ENCODE measurements at regions not wholly inside any gene's neighbourhood (a gene's known extent, or its start where the extent isn't known, plus 50 kb on each side); places are given as distances from the start of the nearest gene placed in this dataset.

DNA sequence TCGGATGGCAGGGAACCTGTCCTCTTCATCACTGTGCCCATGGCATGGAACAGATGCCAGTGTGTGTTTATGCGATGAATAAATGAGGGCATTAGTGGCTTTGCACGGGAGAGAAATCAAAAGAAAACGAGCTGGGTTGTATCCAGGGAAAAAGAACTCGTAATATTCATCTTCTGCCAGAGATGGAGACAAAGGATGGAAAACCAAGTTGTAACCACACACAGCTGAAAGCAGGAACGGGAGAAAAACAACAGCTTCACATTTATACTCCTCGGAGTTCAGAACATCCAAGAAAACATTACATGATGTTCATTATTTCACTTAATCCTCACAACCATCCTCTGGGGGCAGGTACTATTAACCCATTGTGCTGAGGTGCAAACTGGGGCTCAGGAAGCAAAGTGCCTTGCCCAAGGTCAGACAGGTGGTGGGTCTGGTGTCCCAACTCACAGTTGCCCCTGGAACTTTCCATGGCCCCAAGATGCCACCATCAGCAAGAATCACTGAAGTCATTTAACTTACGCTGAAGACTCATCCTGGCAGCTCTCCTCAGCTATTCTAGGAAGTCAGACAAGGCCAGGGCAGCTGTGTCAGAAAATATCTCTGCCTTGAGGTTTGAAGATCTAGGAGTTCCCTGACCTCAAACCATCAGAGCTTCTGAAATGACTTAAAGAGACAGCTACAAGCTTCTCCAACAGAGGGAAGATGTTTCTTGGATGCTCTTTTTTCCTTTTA is 250.4 kb downstream of the NSG2 start:
- H3K4me3 ChIP-seq, result no peak overlapping the region
- no peak for ATAC-seq
- no peaks in the 10 kb centered on the region for H3K4me1 ChIP-seq
- no peak for DNase-seq
- 53 to 58% methylated on average over 8 of the region's 8 CpGs for WGBS, 2 donors
- H3K27me3 ChIP-seq, result no peaks in the 10 kb centered on the region
- H3K36me3 ChIP-seq (replicated peaks in 1 of 2; ENCODE audit: insufficient read depth in 1 of 2, low read depth in 2 of 2), result no peaks in the 10 kb centered on the region
- no peaks in the 10 kb centered on the region for H3K9me3 ChIP-seq
- TF ChIP-seq, protein P1, sequence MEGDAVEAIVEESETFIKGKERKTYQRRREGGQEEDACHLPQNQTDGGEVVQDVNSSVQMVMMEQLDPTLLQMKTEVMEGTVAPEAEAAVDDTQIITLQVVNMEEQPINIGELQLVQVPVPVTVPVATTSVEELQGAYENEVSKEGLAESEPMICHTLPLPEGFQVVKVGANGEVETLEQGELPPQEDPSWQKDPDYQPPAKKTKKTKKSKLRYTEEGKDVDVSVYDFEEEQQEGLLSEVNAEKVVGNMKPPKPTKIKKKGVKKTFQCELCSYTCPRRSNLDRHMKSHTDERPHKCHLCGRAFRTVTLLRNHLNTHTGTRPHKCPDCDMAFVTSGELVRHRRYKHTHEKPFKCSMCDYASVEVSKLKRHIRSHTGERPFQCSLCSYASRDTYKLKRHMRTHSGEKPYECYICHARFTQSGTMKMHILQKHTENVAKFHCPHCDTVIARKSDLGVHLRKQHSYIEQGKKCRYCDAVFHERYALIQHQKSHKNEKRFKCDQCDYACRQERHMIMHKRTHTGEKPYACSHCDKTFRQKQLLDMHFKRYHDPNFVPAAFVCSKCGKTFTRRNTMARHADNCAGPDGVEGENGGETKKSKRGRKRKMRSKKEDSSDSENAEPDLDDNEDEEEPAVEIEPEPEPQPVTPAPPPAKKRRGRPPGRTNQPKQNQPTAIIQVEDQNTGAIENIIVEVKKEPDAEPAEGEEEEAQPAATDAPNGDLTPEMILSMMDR (IDR thresholded peaks at IDR 0.05), result no peak
- TF ChIP-seq POLR2A (IDR thresholded peaks at IDR 0.05), result no peak
- H3K27ac ChIP-seq, result no peak overlapping the region
- intact Hi-C loops (cut with DNase I), result no loop called here

DNA sequence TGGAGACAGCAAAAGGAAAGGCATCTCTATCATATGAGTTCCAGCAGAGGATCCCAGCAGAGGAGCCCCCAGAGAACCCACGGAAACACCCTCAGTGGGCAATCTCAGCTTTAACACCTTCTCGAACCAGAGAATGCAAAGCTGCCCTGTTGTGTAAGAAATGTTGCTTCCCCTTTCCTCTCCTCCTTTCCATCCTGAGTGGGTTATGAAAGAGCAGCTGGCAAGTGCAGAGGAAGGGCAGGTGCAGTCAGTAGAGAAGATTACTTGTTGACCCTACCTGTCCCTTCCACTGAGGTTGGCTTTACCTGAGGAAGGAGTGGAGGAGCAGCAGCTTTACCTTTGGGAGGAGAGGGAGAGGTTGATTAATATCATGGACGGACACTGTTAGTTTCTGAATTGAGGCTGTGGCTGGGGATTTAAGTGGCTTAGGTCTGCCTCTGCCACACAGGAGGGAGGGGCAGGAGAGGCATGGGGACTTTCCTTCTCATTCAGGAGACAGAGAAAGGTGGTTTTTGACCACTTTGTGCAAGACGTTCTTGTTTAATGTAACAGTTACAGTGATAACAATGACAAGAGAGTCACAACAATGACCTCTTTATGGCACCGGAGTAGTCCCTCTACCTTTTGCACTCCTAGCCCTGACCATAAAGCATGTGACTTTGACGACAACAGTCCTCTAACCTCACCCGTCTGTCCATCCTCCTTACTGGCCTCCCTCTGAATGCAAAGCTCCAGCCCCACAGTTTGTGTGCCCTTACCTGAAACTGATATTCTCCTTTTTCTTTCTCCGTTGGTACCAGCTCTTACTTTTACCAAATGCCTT is 254.8 kb downstream of the NSG2 start:
- Histone ChIP-seq H3K4me1 (no peaks in the 10 kb centered on the region), H3K27me3 (no peaks in the 10 kb centered on the region), H3K9me3 (no peaks in the 10 kb centered on the region), H3K27ac (no peak overlapping the region), H3K4me3 (no peak overlapping the region), H3K36me3 (replicated peaks in 1 of 2; ENCODE audit: insufficient read depth in 1 of 2, low read depth in 2 of 2) (no peaks in the 10 kb centered on the region)
- TF ChIP-seq, protein P1 (IDR thresholded peaks at IDR 0.05), result no peak
- no peak for TF ChIP-seq POLR2A (IDR thresholded peaks at IDR 0.05)
- DNase-seq (no peak), ATAC-seq (no peak)
- WGBS, 2 donors, result 51 to 52% methylated on average over 8 of the region's 8 CpGs
- intact Hi-C loops (cut with DNase I), result no loop called here

DNA sequence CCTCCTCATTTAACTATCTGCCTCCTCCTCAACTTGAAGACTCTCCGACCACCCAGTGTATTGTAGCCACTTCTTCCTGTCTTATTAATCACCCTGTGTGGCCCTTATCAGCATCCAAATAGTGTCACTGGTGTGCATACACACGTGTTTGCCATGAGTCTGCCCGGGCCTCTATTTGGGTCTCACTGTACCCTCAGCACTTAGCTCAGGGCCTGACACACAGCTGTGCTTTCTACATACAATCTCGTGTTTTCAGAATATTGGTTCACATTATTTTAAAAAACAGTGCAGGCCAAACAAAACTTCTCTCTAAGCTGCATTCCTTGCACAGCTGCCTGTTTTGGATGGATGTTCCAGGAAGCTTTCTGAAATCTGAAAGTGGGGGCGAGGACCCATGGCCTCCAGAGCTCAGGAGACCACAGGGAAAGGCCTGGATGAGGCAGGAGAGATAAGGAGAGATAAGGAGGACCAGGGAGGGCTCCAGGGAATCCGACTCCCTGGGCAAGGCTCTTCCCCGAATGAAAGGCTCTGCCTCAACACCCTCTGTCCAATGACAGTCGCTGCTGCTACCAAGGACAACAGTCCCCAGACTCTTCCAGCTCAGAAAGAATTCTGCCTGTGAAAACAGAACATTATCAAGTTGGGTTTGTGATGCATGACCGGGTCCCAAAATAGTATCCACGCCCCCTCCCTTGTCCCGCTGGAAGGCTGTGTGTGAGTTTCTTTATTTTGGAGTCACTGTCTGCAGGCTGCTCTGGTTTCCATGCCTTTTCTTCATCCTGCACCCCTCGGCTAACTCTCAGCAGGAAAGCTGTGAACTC is 255.6 kb downstream of the NSG2 start:
- no peaks in the 10 kb centered on the region for H3K36me3 ChIP-seq (replicated peaks in 1 of 2; ENCODE audit: insufficient read depth in 1 of 2, low read depth in 2 of 2)
- no peak overlapping the region for H3K27ac ChIP-seq
- no peak overlapping the region for H3K4me3 ChIP-seq
- no peak for DNase-seq
- H3K27me3 ChIP-seq, result no peaks in the 10 kb centered on the region
- ATAC-seq, result no peak
- no peaks in the 10 kb centered on the region for H3K9me3 ChIP-seq
- no peak for TF ChIP-seq POLR2A (IDR thresholded peaks at IDR 0.05)
- TF ChIP-seq, protein P1 (IDR thresholded peaks at IDR 0.05), result no peak
- WGBS, 2 donors, result 28 to 32% methylated on average over 10 to 12 of the region's 12 CpGs
- no peaks in the 10 kb centered on the region for H3K4me1 ChIP-seq
- intact Hi-C loops (cut with DNase I), result no loop called here

DNA sequence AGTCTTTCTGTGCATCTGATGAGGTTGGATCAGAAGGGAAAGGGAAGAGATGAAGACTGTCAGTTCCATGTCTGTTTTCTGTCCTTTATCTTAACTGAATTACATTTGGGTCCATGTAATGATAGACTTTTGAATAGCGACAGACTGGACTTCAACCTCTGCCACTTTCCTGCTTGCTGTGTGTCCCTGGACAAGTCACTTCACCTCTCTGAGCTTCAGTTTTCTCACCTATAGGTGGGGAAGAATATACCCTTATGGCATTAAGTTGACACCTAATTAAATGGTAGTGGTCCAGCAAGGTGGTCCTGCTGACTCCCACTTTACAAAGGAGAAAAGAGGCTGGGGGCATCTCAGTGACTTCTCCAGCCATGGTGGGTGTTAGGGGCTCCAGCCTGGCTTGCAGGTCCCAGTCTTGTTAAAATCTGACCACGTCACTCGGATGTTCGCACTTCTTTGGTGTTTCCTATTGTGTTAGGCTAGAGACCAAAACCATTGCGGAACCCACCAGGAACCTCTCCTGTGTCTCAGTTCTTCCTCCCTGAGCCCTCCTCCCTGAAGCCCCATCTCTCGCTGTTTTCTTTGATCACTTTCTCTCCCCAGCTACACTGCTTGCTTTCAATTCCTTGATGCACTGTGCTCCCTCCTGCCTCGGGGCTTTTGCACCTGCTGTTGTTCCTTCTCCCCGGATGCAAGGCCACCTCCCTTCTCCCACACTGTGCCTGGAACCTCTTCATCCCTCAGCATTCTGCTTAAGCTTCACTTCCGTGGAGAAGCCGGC is 256.5 kb downstream of the NSG2 start:
- WGBS, 2 donors, result 67 to 68% methylated on average over 10 of the region's 10 CpGs
- Histone ChIP-seq H3K36me3 (replicated peaks in 1 of 2; ENCODE audit: insufficient read depth in 1 of 2, low read depth in 2 of 2) (no peaks in the 10 kb centered on the region), H3K4me1 (no peaks in the 10 kb centered on the region), H3K27ac (no peak overlapping the region), H3K27me3 (no peaks in the 10 kb centered on the region), H3K4me3 (no peak overlapping the region), H3K9me3 (no peaks in the 10 kb centered on the region)
- no peak for DNase-seq
- TF ChIP-seq, protein P1 (IDR thresholded peaks at IDR 0.05), result no peak
- TF ChIP-seq POLR2A (IDR thresholded peaks at IDR 0.05), result no peak
- intact Hi-C loops (cut with DNase I), result no loop called here
- ATAC-seq, result no peak

Measured in body of pancreas (tissue), 4 donors.